ENCODE measurements at regions not wholly inside any gene's neighbourhood (a gene's known extent, or its start where the extent isn't known, plus 50 kb on each side); places are given as distances from the start of the nearest gene placed in this dataset.
"Not testable (repeated sequence)": the region's sequence is repeated elsewhere in the genome, so short reads cannot be mapped to it uniquely, and the experiment has no call there.

DNA sequence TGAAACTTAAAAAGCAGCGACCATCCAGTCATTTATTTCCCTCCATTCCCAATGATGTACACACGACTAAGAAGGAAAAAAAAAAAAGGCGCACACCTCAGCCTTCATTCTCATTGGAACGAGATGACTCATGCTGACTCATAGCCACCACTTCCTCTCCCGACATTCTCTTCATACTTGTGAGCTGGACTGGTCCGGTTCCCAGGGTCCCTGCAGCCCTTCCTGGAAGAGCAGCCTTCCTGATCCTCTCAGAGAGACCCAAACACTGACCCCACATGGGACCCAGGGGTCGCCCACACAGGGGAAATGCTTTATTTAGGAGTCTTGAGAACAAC lies 374.2 kb downstream of the BCL2L11 start:
- H3K27me3 ChIP-seq (ENCODE audit: control insufficient read depth in 3 of 3, insufficient read depth in 3 of 3, low read length in 2 of 3); H3K9me3 ChIP-seq (ENCODE audit: control insufficient read depth in 4 of 4, insufficient read depth in 3 of 4, low read length in 3 of 4); H3K36me3 ChIP-seq (ENCODE audit: control insufficient read depth in 4 of 4, insufficient read depth in 4 of 4, low read length in 4 of 4); H3K4me3 ChIP-seq; H3K9ac ChIP-seq (ENCODE audit: insufficient read depth in 1 of 2, low read length in 2 of 2); H3K4me1 ChIP-seq (ENCODE audit: control insufficient read depth in 5 of 5, insufficient read depth in 5 of 5, low read length in 5 of 5); DNase-seq: not testable (repeated sequence)
- peak overlapping the region; percentile 68 to 79 for H3K27ac ChIP-seq (ENCODE audit: low read depth in 1 of 2, low read length in 1 of 2)
- WGBS, 2 donors: 0% methylated on average over 3 of the region's 7 CpGs; no CpG with 5 or more reads in 1 of the 2 donors
- peak; percentile 81 for ATAC-seq (ENCODE audit: insufficient read depth, low FRiP score)

DNA sequence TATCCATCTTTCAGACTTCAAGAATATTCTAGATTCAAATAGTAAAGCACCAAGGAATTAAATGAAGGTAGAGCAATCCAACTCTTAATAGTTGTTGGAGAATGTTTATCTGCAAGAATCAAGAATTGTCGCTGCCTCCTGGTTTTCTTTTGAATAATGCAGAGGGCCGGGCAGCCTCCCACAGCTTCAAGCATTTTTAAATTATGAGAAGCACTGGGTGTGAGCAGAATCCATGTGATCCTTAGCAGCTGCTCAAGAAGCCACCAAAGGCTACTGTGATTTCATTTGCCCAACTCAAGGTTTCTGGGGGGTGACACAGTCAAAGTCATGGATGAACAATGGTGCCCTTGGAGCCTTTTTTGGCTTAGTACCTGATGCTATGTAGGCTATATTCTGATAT lies 374.9 kb downstream of the BCL2L11 start:
- DNase-seq; H3K4me1 ChIP-seq (ENCODE audit: control insufficient read depth in 5 of 5, insufficient read depth in 5 of 5, low read length in 5 of 5); H3K36me3 ChIP-seq (ENCODE audit: control insufficient read depth in 4 of 4, insufficient read depth in 4 of 4, low read length in 4 of 4); H3K9me3 ChIP-seq (ENCODE audit: control insufficient read depth in 4 of 4, insufficient read depth in 3 of 4, low read length in 3 of 4); H3K9ac ChIP-seq (ENCODE audit: insufficient read depth in 1 of 2, low read length in 2 of 2); H3K4me3 ChIP-seq; H3K27me3 ChIP-seq (ENCODE audit: control insufficient read depth in 3 of 3, insufficient read depth in 3 of 3, low read length in 2 of 3); ATAC-seq (ENCODE audit: insufficient read depth, low FRiP score): not testable (repeated sequence)
- 53 to 89% methylated on average over 2 of the region's 2 CpGs for WGBS, 2 donors
- peak overlapping the region; percentile 33 to 77 for H3K27ac ChIP-seq (ENCODE audit: low read depth in 1 of 2, low read length in 1 of 2)

DNA sequence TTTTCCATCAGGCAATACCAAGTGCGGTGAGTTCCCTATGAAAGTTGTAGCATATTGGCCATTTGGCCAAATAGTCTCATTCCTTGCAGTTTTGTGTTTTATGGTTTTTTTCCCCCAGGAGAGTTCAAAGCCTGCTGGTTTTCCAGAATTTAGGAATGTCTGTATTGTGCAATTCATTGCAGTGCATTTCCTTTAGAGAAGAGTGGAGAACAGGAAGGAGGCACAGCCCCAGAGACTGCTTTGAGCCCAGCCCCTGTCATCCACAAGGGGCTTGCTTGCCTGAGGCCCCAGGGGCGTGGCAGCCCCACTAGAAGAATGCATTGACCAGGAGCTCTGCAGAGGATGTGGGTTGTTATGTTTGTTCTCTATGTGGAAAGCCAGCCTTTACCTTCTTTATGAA lies 375.5 kb downstream of the BCL2L11 start:
- H3K4me1 ChIP-seq (ENCODE audit: control insufficient read depth in 5 of 5, insufficient read depth in 5 of 5, low read length in 5 of 5); H3K4me3 ChIP-seq; ATAC-seq (ENCODE audit: insufficient read depth, low FRiP score); H3K36me3 ChIP-seq (ENCODE audit: control insufficient read depth in 4 of 4, insufficient read depth in 4 of 4, low read length in 4 of 4); H3K9ac ChIP-seq (ENCODE audit: insufficient read depth in 1 of 2, low read length in 2 of 2); H3K9me3 ChIP-seq (ENCODE audit: control insufficient read depth in 4 of 4, insufficient read depth in 3 of 4, low read length in 3 of 4); H3K27me3 ChIP-seq (ENCODE audit: control insufficient read depth in 3 of 3, insufficient read depth in 3 of 3, low read length in 2 of 3); H3K27ac ChIP-seq (ENCODE audit: low read depth in 1 of 2, low read length in 1 of 2): not testable (repeated sequence)
- whole genome bisulfite sequencing, 2 donors: 63 to 80% methylated on average over 2 of the region's 2 CpGs
- DNase-seq: peak in 2 of 3 donors; percentile 27 to 31

DNA sequence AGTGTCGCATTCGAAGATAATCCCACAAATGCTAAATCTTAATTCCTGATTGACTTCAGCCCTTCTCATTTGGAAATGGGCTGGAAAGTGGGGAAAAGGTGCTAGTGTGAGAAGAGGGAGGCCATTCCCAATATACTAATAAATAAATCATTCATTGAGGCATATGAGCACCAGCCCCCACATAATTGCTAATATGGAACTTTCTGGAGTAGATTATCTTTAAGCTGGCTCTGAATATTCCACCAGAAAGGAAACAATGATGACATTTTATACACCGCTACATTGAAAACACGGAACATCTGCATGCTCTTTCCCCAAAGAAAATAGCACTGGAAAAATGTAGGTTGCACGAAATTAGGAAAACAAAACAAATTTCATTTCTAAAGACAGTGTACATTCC lies 376.1 kb downstream of the BCL2L11 start:
- H3K27me3 ChIP-seq (ENCODE audit: control insufficient read depth in 3 of 3, insufficient read depth in 3 of 3, low read length in 2 of 3); H3K9ac ChIP-seq (ENCODE audit: insufficient read depth in 1 of 2, low read length in 2 of 2); ATAC-seq (ENCODE audit: insufficient read depth, low FRiP score); DNase-seq; H3K4me1 ChIP-seq (ENCODE audit: control insufficient read depth in 5 of 5, insufficient read depth in 5 of 5, low read length in 5 of 5); H3K4me3 ChIP-seq; H3K9me3 ChIP-seq (ENCODE audit: control insufficient read depth in 4 of 4, insufficient read depth in 3 of 4, low read length in 3 of 4); H3K27ac ChIP-seq (ENCODE audit: low read depth in 1 of 2, low read length in 1 of 2); H3K36me3 ChIP-seq (ENCODE audit: control insufficient read depth in 4 of 4, insufficient read depth in 4 of 4, low read length in 4 of 4): not testable (repeated sequence)
- WGBS, 2 donors: 87 to 95% methylated on average over 4 of the region's 5 CpGs

DNA sequence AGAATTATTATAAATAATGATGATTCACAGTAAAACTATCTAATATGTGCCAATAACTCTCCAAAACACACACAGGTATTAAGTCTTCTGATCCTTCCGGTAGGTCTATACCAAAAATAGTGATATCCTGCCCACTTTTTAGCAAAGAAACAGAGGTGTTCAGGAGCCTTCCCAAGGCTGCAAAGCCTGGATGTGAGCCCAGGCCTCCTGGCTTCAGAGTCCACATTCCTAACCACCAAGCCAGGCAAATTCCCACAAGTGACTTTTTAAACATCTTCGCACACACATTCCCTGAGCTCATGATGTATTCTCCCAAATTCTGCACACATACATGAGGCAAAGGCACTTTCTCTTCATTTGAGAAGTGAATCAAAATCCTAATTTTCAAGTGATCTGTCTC lies 376.6 kb downstream of the BCL2L11 start:
- DNase-seq; H3K4me3 ChIP-seq; ATAC-seq (ENCODE audit: insufficient read depth, low FRiP score); H3K4me1 ChIP-seq (ENCODE audit: control insufficient read depth in 5 of 5, insufficient read depth in 5 of 5, low read length in 5 of 5); H3K9me3 ChIP-seq (ENCODE audit: control insufficient read depth in 4 of 4, insufficient read depth in 3 of 4, low read length in 3 of 4); H3K36me3 ChIP-seq (ENCODE audit: control insufficient read depth in 4 of 4, insufficient read depth in 4 of 4, low read length in 4 of 4); H3K9ac ChIP-seq (ENCODE audit: insufficient read depth in 1 of 2, low read length in 2 of 2); H3K27me3 ChIP-seq (ENCODE audit: control insufficient read depth in 3 of 3, insufficient read depth in 3 of 3, low read length in 2 of 3); H3K27ac ChIP-seq (ENCODE audit: low read depth in 1 of 2, low read length in 1 of 2): not testable (repeated sequence)
- WGBS, 2 donors: 75 to 84% methylated on average over 2 of the region's 2 CpGs

DNA sequence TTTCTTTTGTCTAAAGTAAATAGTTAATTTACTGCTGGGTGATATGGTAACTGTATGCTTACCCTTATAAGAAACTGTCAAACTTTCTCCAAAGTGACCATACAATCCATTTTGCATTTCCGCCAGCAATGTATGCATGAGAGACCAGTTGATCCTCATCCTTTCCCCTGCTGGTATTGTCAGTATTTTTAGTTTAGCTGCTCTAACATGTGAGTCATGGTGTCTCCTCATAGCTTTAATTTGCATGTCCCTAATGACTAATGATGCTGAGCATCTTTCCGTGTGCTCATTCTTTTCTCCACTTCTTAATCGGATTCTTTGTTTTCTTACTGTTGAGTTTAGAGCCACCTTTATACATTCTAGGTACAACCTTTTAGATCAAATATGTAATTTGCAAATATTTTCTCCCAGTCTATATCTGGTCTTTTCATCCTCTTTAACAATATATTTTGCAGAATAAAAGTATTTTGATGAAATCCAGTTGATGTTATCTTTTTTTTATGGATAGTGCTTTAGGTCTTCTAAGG lies 379.9 kb downstream of the BCL2L11 start:
- not testable (repeated sequence) for DNase-seq; H3K4me1 ChIP-seq (ENCODE audit: control insufficient read depth in 5 of 5, insufficient read depth in 5 of 5, low read length in 5 of 5); H3K4me3 ChIP-seq; H3K27me3 ChIP-seq (ENCODE audit: control insufficient read depth in 3 of 3, insufficient read depth in 3 of 3, low read length in 2 of 3); ATAC-seq (ENCODE audit: insufficient read depth, low FRiP score); H3K36me3 ChIP-seq (ENCODE audit: control insufficient read depth in 4 of 4, insufficient read depth in 4 of 4, low read length in 4 of 4); H3K27ac ChIP-seq (ENCODE audit: low read depth in 1 of 2, low read length in 1 of 2); H3K9ac ChIP-seq (ENCODE audit: insufficient read depth in 1 of 2, low read length in 2 of 2); H3K9me3 ChIP-seq (ENCODE audit: control insufficient read depth in 4 of 4, insufficient read depth in 3 of 4, low read length in 3 of 4)
- WGBS, 2 donors: 79 to 86% methylated on average over 2 of the region's 3 CpGs

DNA sequence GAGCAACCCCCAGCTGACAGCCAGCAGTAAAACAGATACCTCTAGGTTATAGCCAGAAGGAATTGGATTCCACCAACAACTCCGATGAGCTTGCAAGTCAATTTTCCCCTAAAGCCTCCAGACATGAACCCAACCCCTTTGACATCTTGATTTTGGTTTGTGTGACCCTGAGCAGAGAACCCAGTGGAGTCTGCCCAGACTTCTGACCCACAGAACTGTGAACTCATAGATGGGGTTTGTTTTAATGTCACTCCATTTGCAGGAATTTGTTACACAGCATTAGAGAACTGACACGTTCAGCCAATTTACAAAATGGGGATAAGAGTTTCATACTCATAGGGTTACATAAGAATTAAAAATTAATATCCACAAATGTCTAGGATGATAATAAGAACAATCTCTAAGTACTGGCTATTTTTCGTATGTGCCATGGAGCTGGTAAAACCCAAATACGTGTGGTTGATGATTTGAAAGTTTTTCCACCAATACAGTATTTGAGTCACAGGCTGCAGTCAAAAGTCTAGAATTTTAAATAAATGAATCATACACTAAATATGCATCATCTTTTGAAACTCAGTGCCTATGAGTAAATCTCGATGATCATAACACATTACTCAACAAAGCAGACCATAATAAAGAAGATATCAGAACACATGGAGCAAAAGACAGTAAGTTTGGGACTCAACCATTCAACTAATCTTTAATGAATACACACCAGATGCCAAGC lies 380.0 kb downstream of the ANAPC1 start:
- H3K9me3 ChIP-seq (ENCODE audit: control insufficient read depth in 4 of 4, insufficient read depth in 3 of 4, low read length in 3 of 4); H3K4me1 ChIP-seq (ENCODE audit: control insufficient read depth in 5 of 5, insufficient read depth in 5 of 5, low read length in 5 of 5); H3K36me3 ChIP-seq (ENCODE audit: control insufficient read depth in 4 of 4, insufficient read depth in 4 of 4, low read length in 4 of 4); H3K4me3 ChIP-seq; H3K27me3 ChIP-seq (ENCODE audit: control insufficient read depth in 3 of 3, insufficient read depth in 3 of 3, low read length in 2 of 3); H3K27ac ChIP-seq (ENCODE audit: low read depth in 1 of 2, low read length in 1 of 2); H3K9ac ChIP-seq (ENCODE audit: insufficient read depth in 1 of 2, low read length in 2 of 2); DNase-seq: not testable (repeated sequence)
- 33 to 83% methylated on average over 2 of the region's 5 CpGs for WGBS, 2 donors
- peak; percentile 19 for ATAC-seq (ENCODE audit: insufficient read depth, low FRiP score)

DNA sequence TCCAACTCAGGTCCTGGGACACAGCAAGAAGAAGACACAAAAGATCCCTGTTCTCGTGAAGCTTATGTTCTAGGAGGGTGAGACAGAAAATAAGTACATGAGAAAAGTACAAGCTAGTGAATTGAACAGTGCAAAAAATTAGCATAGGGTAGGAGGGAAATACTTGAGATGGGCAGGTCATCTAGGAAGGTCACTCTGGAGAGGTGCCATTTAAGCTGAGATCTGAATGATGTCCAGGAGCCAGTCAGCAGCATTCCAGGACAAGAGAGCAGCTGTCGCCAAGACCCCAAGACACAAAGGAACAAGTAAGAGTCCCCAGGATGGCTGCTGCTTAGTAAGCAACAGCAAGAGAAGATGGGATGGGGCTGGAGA lies 379.4 kb downstream of the ANAPC1 start:
- ATAC-seq (ENCODE audit: insufficient read depth, low FRiP score); H3K4me1 ChIP-seq (ENCODE audit: control insufficient read depth in 5 of 5, insufficient read depth in 5 of 5, low read length in 5 of 5); H3K27me3 ChIP-seq (ENCODE audit: control insufficient read depth in 3 of 3, insufficient read depth in 3 of 3, low read length in 2 of 3); DNase-seq; H3K4me3 ChIP-seq; H3K9me3 ChIP-seq (ENCODE audit: control insufficient read depth in 4 of 4, insufficient read depth in 3 of 4, low read length in 3 of 4); H3K36me3 ChIP-seq (ENCODE audit: control insufficient read depth in 4 of 4, insufficient read depth in 4 of 4, low read length in 4 of 4); H3K9ac ChIP-seq (ENCODE audit: insufficient read depth in 1 of 2, low read length in 2 of 2); H3K27ac ChIP-seq (ENCODE audit: low read depth in 1 of 2, low read length in 1 of 2): not testable (repeated sequence)
- WGBS, 2 donors: 93 to 96% methylated on average over 1 of the region's 2 CpGs

All from lung (tissue), 9 donors.